Ishikawa (cell line): ENCODE measurements at regions not wholly inside any gene's neighbourhood (a gene's known extent, or its start where the extent isn't known, plus 50 kb on each side); places are given as distances from the start of the nearest gene placed in this dataset.

Experiments used
- CEBPB ChIP-seq: IDR thresholded peaks from 2 replicates; pipeline ENCODE4 v1.6.1; 2012
- EGR1 ChIP-seq: IDR thresholded peaks from 2 replicates; pipeline ENCODE4 v1.6.1; 2012
- EP300 ChIP-seq: IDR thresholded peaks from 2 replicates; pipeline ENCODE4 v1.6.1; 2012; ENCODE audit warnings: borderline replicate concordance
- FOXM1 ChIP-seq: IDR thresholded peaks from 2 replicates; pipeline ENCODE4 v1.6.1; 2012; ENCODE audit warnings: low read depth, borderline replicate concordance
- NFIC ChIP-seq: IDR thresholded peaks from 2 replicates; pipeline ENCODE4 v1.6.1; 2012
- RAD21 ChIP-seq: IDR thresholded peaks from 2 replicates; pipeline ENCODE4 v1.6.1; 2012; ENCODE audit warnings: low read depth
- TAF1 ChIP-seq: IDR thresholded peaks from 2 replicates; pipeline ENCODE4 v1.6.1; 2012; ENCODE audit warnings: low read depth, mild to moderate bottlenecking
- TCF12 ChIP-seq: IDR thresholded peaks from 2 replicates; pipeline ENCODE4 v1.6.1; 2012; ENCODE audit warnings: low read depth
- YY1 ChIP-seq: IDR thresholded peaks from 2 replicates; pipeline ENCODE4 v1.6.1; 2012; ENCODE audit warnings: low read depth
- TF ChIP-seq, protein P1 (sequence below): IDR thresholded peaks from 2 replicates; pipeline ENCODE4 v1.6.1; 2012; ENCODE audit warnings: low read depth, mild to moderate bottlenecking
- TF ChIP-seq, protein P2 (sequence below): IDR thresholded peaks from 2 replicates; pipeline ENCODE4 v1.6.1; 2012
- TF ChIP-seq, protein P3 (sequence below): IDR thresholded peaks from 2 replicates; pipeline ENCODE4 v1.6.1; 2012

- TF ChIP-seq, protein P1, sequence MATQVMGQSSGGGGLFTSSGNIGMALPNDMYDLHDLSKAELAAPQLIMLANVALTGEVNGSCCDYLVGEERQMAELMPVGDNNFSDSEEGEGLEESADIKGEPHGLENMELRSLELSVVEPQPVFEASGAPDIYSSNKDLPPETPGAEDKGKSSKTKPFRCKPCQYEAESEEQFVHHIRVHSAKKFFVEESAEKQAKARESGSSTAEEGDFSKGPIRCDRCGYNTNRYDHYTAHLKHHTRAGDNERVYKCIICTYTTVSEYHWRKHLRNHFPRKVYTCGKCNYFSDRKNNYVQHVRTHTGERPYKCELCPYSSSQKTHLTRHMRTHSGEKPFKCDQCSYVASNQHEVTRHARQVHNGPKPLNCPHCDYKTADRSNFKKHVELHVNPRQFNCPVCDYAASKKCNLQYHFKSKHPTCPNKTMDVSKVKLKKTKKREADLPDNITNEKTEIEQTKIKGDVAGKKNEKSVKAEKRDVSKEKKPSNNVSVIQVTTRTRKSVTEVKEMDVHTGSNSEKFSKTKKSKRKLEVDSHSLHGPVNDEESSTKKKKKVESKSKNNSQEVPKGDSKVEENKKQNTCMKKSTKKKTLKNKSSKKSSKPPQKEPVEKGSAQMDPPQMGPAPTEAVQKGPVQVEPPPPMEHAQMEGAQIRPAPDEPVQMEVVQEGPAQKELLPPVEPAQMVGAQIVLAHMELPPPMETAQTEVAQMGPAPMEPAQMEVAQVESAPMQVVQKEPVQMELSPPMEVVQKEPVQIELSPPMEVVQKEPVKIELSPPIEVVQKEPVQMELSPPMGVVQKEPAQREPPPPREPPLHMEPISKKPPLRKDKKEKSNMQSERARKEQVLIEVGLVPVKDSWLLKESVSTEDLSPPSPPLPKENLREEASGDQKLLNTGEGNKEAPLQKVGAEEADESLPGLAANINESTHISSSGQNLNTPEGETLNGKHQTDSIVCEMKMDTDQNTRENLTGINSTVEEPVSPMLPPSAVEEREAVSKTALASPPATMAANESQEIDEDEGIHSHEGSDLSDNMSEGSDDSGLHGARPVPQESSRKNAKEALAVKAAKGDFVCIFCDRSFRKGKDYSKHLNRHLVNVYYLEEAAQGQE: no peak
- no peak for TF ChIP-seq YY1
- no peak for TF ChIP-seq EP300
- TF ChIP-seq CEBPB: no peak
- TF ChIP-seq, protein P2, sequence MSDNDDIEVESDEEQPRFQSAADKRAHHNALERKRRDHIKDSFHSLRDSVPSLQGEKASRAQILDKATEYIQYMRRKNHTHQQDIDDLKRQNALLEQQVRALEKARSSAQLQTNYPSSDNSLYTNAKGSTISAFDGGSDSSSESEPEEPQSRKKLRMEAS: no peak
- TF ChIP-seq TAF1: no peak
- TF ChIP-seq TCF12: no peak
- no peak for TF ChIP-seq RAD21
- TF ChIP-seq, protein P3, sequence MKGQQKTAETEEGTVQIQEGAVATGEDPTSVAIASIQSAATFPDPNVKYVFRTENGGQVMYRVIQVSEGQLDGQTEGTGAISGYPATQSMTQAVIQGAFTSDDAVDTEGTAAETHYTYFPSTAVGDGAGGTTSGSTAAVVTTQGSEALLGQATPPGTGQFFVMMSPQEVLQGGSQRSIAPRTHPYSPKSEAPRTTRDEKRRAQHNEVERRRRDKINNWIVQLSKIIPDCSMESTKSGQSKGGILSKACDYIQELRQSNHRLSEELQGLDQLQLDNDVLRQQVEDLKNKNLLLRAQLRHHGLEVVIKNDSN: no peak
- no peak for TF ChIP-seq NFIC
- no peak for TF ChIP-seq FOXM1
- no peak for TF ChIP-seq EGR1
These were observed 1080.6 kb upstream of the B3GALT2 start for GRCh38 chr1:194267021-194267420.
